Lung (tissue), 11 donors: ENCODE measurements at regions not wholly inside any gene's neighbourhood (a gene's known extent, or its start where the extent isn't known, plus 50 kb on each side); places are given as distances from the start of the nearest gene placed in this dataset.

Source experiments
- ATAC-seq: fragments of 200-7000 bp; cut with Tn5 transposase; one replicate; pipeline ENCODE4 v1.9.1; 2020; ENCODE audit warnings: moderate number of reproducible peaks; ENCODE audit not compliant: insufficient read depth, low FRiP score
- DNase-seq, 3 donors: peaks; one replicate each; pipeline ENCODE4 v3.0.0-alpha.2; 2013 to 2017
- H3K27ac ChIP-seq, 2 donors: one replicate each; pipeline ENCODE4 v1.5.1; 2013; ENCODE audit warnings: mild to moderate bottlenecking in 2 of 2, moderate library complexity in 2 of 2, control low read depth in 1 of 2, inconsistent platforms in 1 of 2, low read depth in 1 of 2, low read length in 1 of 2
- H3K27me3 ChIP-seq, 3 donors: one replicate each; pipeline ENCODE4 v1.5.1; 2013; ENCODE audit warnings: low read length in 2 of 3; ENCODE audit not compliant: control insufficient read depth in 3 of 3, insufficient read depth in 3 of 3
- H3K36me3 ChIP-seq, 4 donors: one replicate each; pipeline ENCODE4 v1.5.1; 2013; ENCODE audit warnings: low read length in 4 of 4, mild to moderate bottlenecking in 1 of 4, moderate library complexity in 1 of 4; ENCODE audit not compliant: control insufficient read depth in 4 of 4, insufficient read depth in 4 of 4
- H3K4me1 ChIP-seq, 5 donors: one replicate each; pipeline ENCODE4 v1.5.1; 2013; ENCODE audit warnings: low read length in 5 of 5, mild to moderate bottlenecking in 2 of 5, moderate library complexity in 1 of 5; ENCODE audit not compliant: control insufficient read depth in 5 of 5, insufficient read depth in 5 of 5
- H3K4me3 ChIP-seq: one replicate; pipeline ENCODE4 v1.5.1; 2013; ENCODE audit warnings: mild to moderate bottlenecking, control low read depth, moderate library complexity
- H3K9ac ChIP-seq, 2 donors: one replicate each; pipeline ENCODE4 v1.5.1; 2013; ENCODE audit warnings: low read length in 2 of 2, control low read depth in 1 of 2; ENCODE audit not compliant: insufficient read depth in 1 of 2
- H3K9me3 ChIP-seq, 4 donors: one replicate each; pipeline ENCODE4 v1.5.1; 2013; ENCODE audit warnings: low read length in 3 of 4, mild to moderate bottlenecking in 1 of 4, moderate library complexity in 1 of 4; ENCODE audit not compliant: control insufficient read depth in 4 of 4, insufficient read depth in 3 of 4
- WGBS, 2 donors: extraction: QIAGEN DNeasy Blood & Tissue Kit; methylation state at CpG; one replicate each; pipeline ENCODE4 v1.1.7; 2013; 5-methylcytosine and 5-hydroxymethylcytosine counted together
- TF ChIP-seq, protein P1 (sequence below): IDR thresholded peaks from 2 replicates; pipeline ENCODE4 v1.5.1; 2012; ENCODE audit warnings: mild to moderate bottlenecking; ENCODE audit errors: control extremely low read depth, extremely low read depth
- donor health status: control.
- donor health status: control.
- donor health status: Bipolar disorder and iron deficiency.
- donor health status: healthy.
- donor health status: DM: yes; HTN: yes; CAD: no.

DNA sequence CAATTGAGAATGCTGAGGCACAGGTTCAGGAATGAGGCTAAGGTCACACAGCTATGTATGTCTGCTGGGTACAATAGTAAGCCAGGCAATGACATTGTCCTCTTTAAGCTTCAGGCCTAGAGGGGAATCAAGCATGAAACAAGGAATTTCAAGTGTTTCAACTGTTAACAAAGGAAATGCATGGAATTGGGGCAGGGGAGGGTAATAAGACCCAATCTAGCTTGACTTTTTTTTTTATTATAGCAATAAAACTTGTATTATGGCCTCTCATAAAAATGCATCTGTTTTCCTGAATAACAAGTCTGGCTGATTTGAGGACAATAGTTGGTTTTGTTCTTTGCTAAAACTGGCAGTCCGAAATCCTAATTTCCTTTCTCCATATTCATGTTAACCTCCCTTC, 336.7 kb downstream of the CBLN4 start:
- Histone ChIP-seq H3K4me1 (no peaks in the 10 kb centered on the region), H3K27ac (no peak overlapping the region), H3K4me3 (no peak overlapping the region), H3K9me3 (no peaks in the 10 kb centered on the region), H3K27me3 (no peaks in the 10 kb centered on the region), H3K36me3 (no peaks in the 10 kb centered on the region), H3K9ac (no peak overlapping the region)
- no peak for DNase-seq
- TF ChIP-seq, protein P1, sequence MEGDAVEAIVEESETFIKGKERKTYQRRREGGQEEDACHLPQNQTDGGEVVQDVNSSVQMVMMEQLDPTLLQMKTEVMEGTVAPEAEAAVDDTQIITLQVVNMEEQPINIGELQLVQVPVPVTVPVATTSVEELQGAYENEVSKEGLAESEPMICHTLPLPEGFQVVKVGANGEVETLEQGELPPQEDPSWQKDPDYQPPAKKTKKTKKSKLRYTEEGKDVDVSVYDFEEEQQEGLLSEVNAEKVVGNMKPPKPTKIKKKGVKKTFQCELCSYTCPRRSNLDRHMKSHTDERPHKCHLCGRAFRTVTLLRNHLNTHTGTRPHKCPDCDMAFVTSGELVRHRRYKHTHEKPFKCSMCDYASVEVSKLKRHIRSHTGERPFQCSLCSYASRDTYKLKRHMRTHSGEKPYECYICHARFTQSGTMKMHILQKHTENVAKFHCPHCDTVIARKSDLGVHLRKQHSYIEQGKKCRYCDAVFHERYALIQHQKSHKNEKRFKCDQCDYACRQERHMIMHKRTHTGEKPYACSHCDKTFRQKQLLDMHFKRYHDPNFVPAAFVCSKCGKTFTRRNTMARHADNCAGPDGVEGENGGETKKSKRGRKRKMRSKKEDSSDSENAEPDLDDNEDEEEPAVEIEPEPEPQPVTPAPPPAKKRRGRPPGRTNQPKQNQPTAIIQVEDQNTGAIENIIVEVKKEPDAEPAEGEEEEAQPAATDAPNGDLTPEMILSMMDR, result no peak
- WGBS, 2 donors, result 91 to 92% methylated on average over 1 of the region's 1 CpG
- ATAC-seq, result no peak

DNA sequence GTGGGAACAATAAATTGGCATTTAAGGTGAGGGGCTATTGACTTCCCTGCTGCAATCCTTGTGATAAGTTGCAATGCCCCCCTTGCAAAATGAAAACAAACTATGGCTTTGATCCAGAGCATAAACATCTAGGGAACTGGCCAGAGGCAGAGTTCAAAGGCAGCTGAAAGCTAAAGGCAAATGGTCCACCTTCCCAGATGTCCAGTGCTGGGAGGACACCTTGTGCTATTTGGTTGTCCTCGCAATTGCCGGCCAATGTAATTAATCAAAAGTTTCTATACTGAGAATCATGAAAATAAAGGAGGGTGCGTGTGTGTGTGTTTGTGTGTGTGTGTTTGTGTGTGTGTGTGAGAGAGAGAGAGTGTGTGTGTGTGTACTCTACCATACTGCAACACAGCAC, 337.4 kb downstream of the CBLN4 start:
- no peaks in the 10 kb centered on the region for H3K9me3 ChIP-seq
- no peaks in the 10 kb centered on the region for H3K27me3 ChIP-seq
- peak in 1 of 3 donors; percentile 15 for DNase-seq
- TF ChIP-seq, protein P1, result no peak
- H3K36me3 ChIP-seq, result no peaks in the 10 kb centered on the region
- H3K9ac ChIP-seq, result no peak overlapping the region
- 74 to 89% methylated on average over 3 of the region's 3 CpGs for WGBS, 2 donors
- H3K27ac ChIP-seq, result no peak overlapping the region
- no peak overlapping the region for H3K4me3 ChIP-seq
- ATAC-seq, result no peak
- no peaks in the 10 kb centered on the region for H3K4me1 ChIP-seq

DNA sequence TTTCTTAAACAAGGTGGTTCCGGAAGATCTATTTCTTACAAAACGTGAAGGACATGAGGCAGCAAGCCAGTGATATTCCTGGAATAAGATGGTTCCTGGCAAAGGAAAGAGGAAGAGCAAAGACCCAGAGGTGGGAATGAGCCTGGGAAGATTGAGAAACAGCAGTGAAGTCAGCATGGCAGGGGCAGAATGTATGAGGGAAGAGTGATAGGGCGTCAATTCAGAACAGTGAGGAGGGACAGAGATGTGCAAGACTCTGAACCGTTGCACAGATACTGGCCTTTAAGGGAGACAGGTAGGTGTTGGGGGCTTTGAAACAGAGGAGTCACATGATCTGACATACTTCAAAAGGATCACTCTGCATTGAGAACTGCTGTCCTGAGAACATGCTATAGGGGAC, 338.3 kb downstream of the CBLN4 start:
- no peaks in the 10 kb centered on the region for H3K36me3 ChIP-seq
- H3K4me1 ChIP-seq, result no peaks in the 10 kb centered on the region
- ATAC-seq (no peak), DNase-seq (no peak)
- TF ChIP-seq, protein P1, result no peak
- H3K4me3 ChIP-seq, result no peak overlapping the region
- H3K9me3 ChIP-seq, result no peaks in the 10 kb centered on the region
- H3K27me3 ChIP-seq, result no peaks in the 10 kb centered on the region
- 81 to 83% methylated on average over 4 of the region's 4 CpGs for WGBS, 2 donors
- H3K27ac ChIP-seq, result no peak overlapping the region
- H3K9ac ChIP-seq, result no peak overlapping the region

DNA sequence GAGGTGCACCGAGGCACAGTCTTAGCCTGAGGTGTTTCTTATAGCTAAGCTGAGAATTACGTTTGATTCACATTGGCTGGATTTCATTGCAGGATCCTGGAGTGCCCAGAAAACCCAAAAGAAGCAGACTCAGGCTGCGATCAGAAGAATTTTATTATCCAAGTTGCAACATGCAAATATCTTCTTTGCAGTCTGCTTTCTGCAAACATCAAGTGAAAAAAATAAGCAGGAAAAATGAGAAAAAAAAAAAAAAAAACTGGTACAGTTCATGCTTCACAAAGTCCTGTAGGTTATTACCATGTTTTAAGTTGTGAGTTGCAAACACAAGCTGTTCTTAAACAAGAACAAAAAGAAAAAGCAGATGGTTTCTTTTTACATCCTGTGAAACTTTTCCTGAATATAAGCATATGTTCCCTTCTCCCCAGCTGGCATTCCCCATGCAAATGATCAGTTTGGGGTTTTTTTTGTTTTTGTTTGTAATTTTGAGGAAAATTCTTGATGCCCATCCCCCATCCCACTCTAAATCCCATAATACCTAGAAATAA, 349.0 kb downstream of the CBLN4 start:
- Histone ChIP-seq H3K9ac (no peak overlapping the region), H3K27me3 (no peaks in the 10 kb centered on the region), H3K4me3 (no peak overlapping the region), H3K36me3 (no peaks in the 10 kb centered on the region), H3K9me3 (peaks cover 0 to 2% (median 0%) of the 10 kb centered on the region in 4 donors), H3K27ac (no peak overlapping the region), H3K4me1 (peaks cover 0 to 9% (median 3%) of the 10 kb centered on the region in 5 donors)
- DNase-seq, result peak in 2 of 3 donors; percentile 80 to 91
- 41 to 59% methylated on average over 3 of the region's 3 CpGs for WGBS, 2 donors
- TF ChIP-seq, protein P1, result no peak
- no peak for ATAC-seq
